ENCODE measurements at regions not wholly inside any gene's neighbourhood (a gene's known extent, or its start where the extent isn't known, plus 50 kb on each side); places are given as distances from the start of the nearest gene placed in this dataset.
A peak's percentile ranks its signal among the peaks of the same experiment; 100 is the strongest.
"Not testable (repeated sequence)": the region's sequence is repeated elsewhere in the genome, so short reads cannot be mapped to it uniquely, and the experiment has no call there.

- H3K36me3 Mint-ChIP-seq (ENCODE audit: low read depth); H3K9me3 Mint-ChIP-seq; H3K27ac Mint-ChIP-seq; H3K27me3 Mint-ChIP-seq (ENCODE audit: low read depth); H3K4me3 Mint-ChIP-seq (ENCODE audit: low read depth); intact Hi-C loops (cut with micrococcal nuclease); DNase-seq (ENCODE audit: low spot score): not testable (repeated sequence)
- H3K4me1 Mint-ChIP-seq (ENCODE audit: low read depth), result peaks cover 14% of the 10 kb centered on the region
Measured at GRCh38 chr2:87338998-87339397, 317.4 kb upstream of the PLGLB1 start.

GRCh38 chr2:87341601-87342014 lies 320.0 kb upstream of the PLGLB1 start:
- H3K27ac Mint-ChIP-seq; H3K27me3 Mint-ChIP-seq (ENCODE audit: low read depth); H3K4me1 Mint-ChIP-seq (ENCODE audit: low read depth); H3K4me3 Mint-ChIP-seq (ENCODE audit: low read depth); intact Hi-C loops (cut with micrococcal nuclease); H3K36me3 Mint-ChIP-seq (ENCODE audit: low read depth); H3K9me3 Mint-ChIP-seq: not testable (repeated sequence)
- DNase-seq (ENCODE audit: low spot score), result peak; percentile 63

GRCh38 chr2:87342175-87342574 lies 320.5 kb upstream of the PLGLB1 start:
- H3K27me3 Mint-ChIP-seq (ENCODE audit: low read depth); intact Hi-C loops (cut with micrococcal nuclease); H3K4me3 Mint-ChIP-seq (ENCODE audit: low read depth); H3K36me3 Mint-ChIP-seq (ENCODE audit: low read depth); H3K9me3 Mint-ChIP-seq; H3K4me1 Mint-ChIP-seq (ENCODE audit: low read depth); DNase-seq (ENCODE audit: low spot score); H3K27ac Mint-ChIP-seq: not testable (repeated sequence)

- H3K4me3 Mint-ChIP-seq (ENCODE audit: low read depth); H3K27me3 Mint-ChIP-seq (ENCODE audit: low read depth); H3K9me3 Mint-ChIP-seq; intact Hi-C loops (cut with micrococcal nuclease); H3K4me1 Mint-ChIP-seq (ENCODE audit: low read depth); H3K27ac Mint-ChIP-seq; H3K36me3 Mint-ChIP-seq (ENCODE audit: low read depth); DNase-seq (ENCODE audit: low spot score): not testable (repeated sequence)
Measured at GRCh38 chr2:87343347-87343746, 321.7 kb upstream of the PLGLB1 start.

- H3K27ac Mint-ChIP-seq, result not testable (repeated sequence)
Measured at GRCh38 chr2:87345283-87345682, 323.6 kb upstream of the PLGLB1 start.

GRCh38 chr2:87348556-87348955 lies 326.9 kb upstream of the PLGLB1 start:
- DNase-seq (ENCODE audit: low spot score); H3K27ac Mint-ChIP-seq; H3K36me3 Mint-ChIP-seq (ENCODE audit: low read depth); H3K9me3 Mint-ChIP-seq; H3K4me3 Mint-ChIP-seq (ENCODE audit: low read depth); H3K4me1 Mint-ChIP-seq (ENCODE audit: low read depth); intact Hi-C loops (cut with micrococcal nuclease); H3K27me3 Mint-ChIP-seq (ENCODE audit: low read depth): not testable (repeated sequence)

More at GRCh38 chr2:87345283-87345682, 323.6 kb upstream of the PLGLB1 start:
- intact Hi-C loops (cut with micrococcal nuclease); DNase-seq (ENCODE audit: low spot score); H3K9me3 Mint-ChIP-seq; H3K4me1 Mint-ChIP-seq (ENCODE audit: low read depth); H3K36me3 Mint-ChIP-seq (ENCODE audit: low read depth); H3K27me3 Mint-ChIP-seq (ENCODE audit: low read depth); H3K4me3 Mint-ChIP-seq (ENCODE audit: low read depth): not testable (repeated sequence)

GRCh38 chr2:87349006-87349405 lies 327.4 kb upstream of the PLGLB1 start:
- H3K36me3 Mint-ChIP-seq (ENCODE audit: low read depth); H3K27ac Mint-ChIP-seq; H3K9me3 Mint-ChIP-seq; intact Hi-C loops (cut with micrococcal nuclease); H3K4me1 Mint-ChIP-seq (ENCODE audit: low read depth); H3K27me3 Mint-ChIP-seq (ENCODE audit: low read depth); DNase-seq (ENCODE audit: low spot score): not testable (repeated sequence)
- peak overlapping the region; percentile 21 for H3K4me3 Mint-ChIP-seq (ENCODE audit: low read depth)

- H3K9me3 Mint-ChIP-seq; intact Hi-C loops (cut with micrococcal nuclease); H3K27ac Mint-ChIP-seq; H3K4me1 Mint-ChIP-seq (ENCODE audit: low read depth); H3K36me3 Mint-ChIP-seq (ENCODE audit: low read depth); H3K4me3 Mint-ChIP-seq (ENCODE audit: low read depth); DNase-seq (ENCODE audit: low spot score); H3K27me3 Mint-ChIP-seq (ENCODE audit: low read depth): not testable (repeated sequence)
Measured at GRCh38 chr2:87352178-87352934, 330.7 kb upstream of the PLGLB1 start.

GRCh38 chr2:87353408-87353807 lies 331.8 kb upstream of the PLGLB1 start:
- H3K36me3 Mint-ChIP-seq (ENCODE audit: low read depth); intact Hi-C loops (cut with micrococcal nuclease); H3K4me3 Mint-ChIP-seq (ENCODE audit: low read depth); H3K4me1 Mint-ChIP-seq (ENCODE audit: low read depth); H3K9me3 Mint-ChIP-seq; DNase-seq (ENCODE audit: low spot score); H3K27ac Mint-ChIP-seq; H3K27me3 Mint-ChIP-seq (ENCODE audit: low read depth): not testable (repeated sequence)

- H3K9me3 Mint-ChIP-seq; H3K36me3 Mint-ChIP-seq (ENCODE audit: low read depth); H3K27ac Mint-ChIP-seq; H3K27me3 Mint-ChIP-seq (ENCODE audit: low read depth); DNase-seq (ENCODE audit: low spot score); H3K4me1 Mint-ChIP-seq (ENCODE audit: low read depth); H3K4me3 Mint-ChIP-seq (ENCODE audit: low read depth); intact Hi-C loops (cut with micrococcal nuclease): not testable (repeated sequence)
Measured at GRCh38 chr2:87354102-87354501, 332.5 kb upstream of the PLGLB1 start.

GRCh38 chr2:87360250-87360649 lies 338.6 kb upstream of the PLGLB1 start:
- H3K27me3 Mint-ChIP-seq (ENCODE audit: low read depth); H3K36me3 Mint-ChIP-seq (ENCODE audit: low read depth); H3K27ac Mint-ChIP-seq; H3K9me3 Mint-ChIP-seq; DNase-seq (ENCODE audit: low spot score); H3K4me1 Mint-ChIP-seq (ENCODE audit: low read depth); H3K4me3 Mint-ChIP-seq (ENCODE audit: low read depth); intact Hi-C loops (cut with micrococcal nuclease): not testable (repeated sequence)

GRCh38 chr2:87360927-87361326 lies 339.3 kb upstream of the PLGLB1 start:
- intact Hi-C loops (cut with micrococcal nuclease); H3K36me3 Mint-ChIP-seq (ENCODE audit: low read depth); H3K27me3 Mint-ChIP-seq (ENCODE audit: low read depth); H3K4me3 Mint-ChIP-seq (ENCODE audit: low read depth); DNase-seq (ENCODE audit: low spot score); H3K4me1 Mint-ChIP-seq (ENCODE audit: low read depth); H3K27ac Mint-ChIP-seq; H3K9me3 Mint-ChIP-seq: not testable (repeated sequence)

GRCh38 chr2:87361805-87362204 lies 340.2 kb upstream of the PLGLB1 start:
- H3K4me3 Mint-ChIP-seq (ENCODE audit: low read depth); intact Hi-C loops (cut with micrococcal nuclease); H3K4me1 Mint-ChIP-seq (ENCODE audit: low read depth); H3K27ac Mint-ChIP-seq; H3K9me3 Mint-ChIP-seq; H3K36me3 Mint-ChIP-seq (ENCODE audit: low read depth); DNase-seq (ENCODE audit: low spot score); H3K27me3 Mint-ChIP-seq (ENCODE audit: low read depth): not testable (repeated sequence)

- H3K9me3 Mint-ChIP-seq; H3K4me3 Mint-ChIP-seq (ENCODE audit: low read depth); H3K36me3 Mint-ChIP-seq (ENCODE audit: low read depth); H3K27me3 Mint-ChIP-seq (ENCODE audit: low read depth); H3K27ac Mint-ChIP-seq; H3K4me1 Mint-ChIP-seq (ENCODE audit: low read depth); DNase-seq (ENCODE audit: low spot score); intact Hi-C loops (cut with micrococcal nuclease): not testable (repeated sequence)
Measured at GRCh38 chr2:87364379-87364778, 342.7 kb upstream of the PLGLB1 start.

Data from activated T-helper 2 cell treated with anti-CD3 and anti-CD28 coated beads, Interferon-gamma antibody, Interleukin-2, Interleukin-4, amounts not matched to agents 10 μg/mL and 5 μg/mL and 100 μg/mL, durations not matched to agents 14 hours and 24 hours and 36 hours (primary cell).